Brain pericyte (primary cell): ENCODE measurements at regions not wholly inside any gene's neighbourhood (a gene's known extent, or its start where the extent isn't known, plus 50 kb on each side); places are given as distances from the start of the nearest gene placed in this dataset.
"Not testable (repeated sequence)": the region's sequence is repeated elsewhere in the genome, so short reads cannot be mapped to it uniquely, and the experiment has no call there.

Experiments
- DNase-seq: peaks from one replicate; pipeline ENCODE4 v3.0.0-alpha.2; 2012; ENCODE audit warnings: low read depth, low spot score

DNA sequence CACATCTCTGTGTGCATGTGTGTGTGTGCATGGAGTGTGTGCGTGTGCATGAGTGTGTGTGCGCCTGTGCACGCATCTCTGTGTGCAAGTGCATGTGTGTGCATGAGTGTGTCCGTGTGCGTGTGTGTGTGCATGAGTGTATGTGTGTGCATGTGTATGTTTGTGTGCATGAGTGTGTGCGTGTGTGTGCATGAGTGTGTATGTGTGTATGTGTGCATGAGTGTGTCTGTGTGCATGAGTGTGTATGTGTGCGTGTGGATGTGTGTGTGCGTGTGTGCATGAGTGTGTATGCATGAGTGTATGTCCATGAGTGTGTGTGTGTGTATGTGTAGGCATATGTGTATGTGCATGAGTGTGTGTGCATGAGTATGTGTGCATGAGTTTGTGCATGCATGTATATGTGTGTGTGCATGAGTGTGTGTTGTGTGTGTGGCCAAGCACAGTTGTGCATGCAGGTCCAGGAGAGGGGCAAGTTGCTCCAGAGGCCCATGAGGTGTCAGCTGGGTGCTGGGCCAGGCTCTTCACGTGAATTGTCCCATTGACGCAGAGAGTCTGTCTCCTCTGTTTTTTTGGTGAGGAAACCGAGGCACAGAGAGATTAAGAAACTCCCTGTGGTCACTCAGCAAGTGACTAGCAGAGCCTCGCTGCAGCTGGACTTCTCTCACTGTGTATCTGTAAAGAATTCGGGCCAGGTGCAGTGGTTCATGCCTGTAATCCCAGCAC lies 75.5 kb downstream of the ASB1 start:
- DNase-seq, result no peak

DNA sequence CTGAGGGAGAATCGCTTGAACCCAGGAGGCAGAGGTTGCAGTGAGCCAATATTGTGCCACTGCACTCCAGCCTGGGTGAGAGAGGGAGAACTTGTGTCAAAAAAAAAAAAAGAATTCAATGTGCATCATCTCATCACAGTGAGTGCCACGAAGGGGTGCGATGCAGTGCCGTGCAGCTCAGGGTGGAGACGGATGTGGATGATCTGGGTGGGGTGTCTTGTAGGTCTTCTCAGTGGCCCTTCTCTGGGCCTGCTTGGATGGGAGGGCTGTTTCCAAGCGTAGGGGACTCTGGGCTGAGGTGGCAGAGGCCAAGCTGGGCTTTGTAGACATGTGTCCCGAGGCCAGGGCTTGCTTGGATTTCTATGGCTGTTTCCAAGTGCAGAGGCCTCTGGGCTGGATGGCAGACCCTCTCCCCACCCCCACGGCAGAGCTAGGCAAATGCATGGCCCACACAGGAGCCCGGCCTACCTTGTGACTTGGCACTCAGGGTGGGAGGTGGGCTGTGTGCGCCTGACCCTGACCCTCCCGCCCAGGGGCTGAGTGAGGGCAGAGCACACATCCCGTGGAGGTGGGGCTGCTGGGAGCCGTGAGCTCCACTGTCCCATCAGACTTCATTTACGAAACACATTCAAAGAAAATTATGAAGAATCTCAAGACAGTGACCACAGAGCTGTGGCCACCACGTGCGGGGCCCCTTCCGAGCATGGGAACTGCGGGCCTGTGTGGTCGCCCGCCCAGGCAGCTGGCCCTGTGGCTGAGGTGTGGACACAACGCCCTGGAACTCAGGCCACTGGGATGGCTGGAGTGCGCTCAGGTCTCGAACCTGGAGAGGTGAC lies 76.4 kb downstream of the ASB1 start:
- no peak for DNase-seq

DNA sequence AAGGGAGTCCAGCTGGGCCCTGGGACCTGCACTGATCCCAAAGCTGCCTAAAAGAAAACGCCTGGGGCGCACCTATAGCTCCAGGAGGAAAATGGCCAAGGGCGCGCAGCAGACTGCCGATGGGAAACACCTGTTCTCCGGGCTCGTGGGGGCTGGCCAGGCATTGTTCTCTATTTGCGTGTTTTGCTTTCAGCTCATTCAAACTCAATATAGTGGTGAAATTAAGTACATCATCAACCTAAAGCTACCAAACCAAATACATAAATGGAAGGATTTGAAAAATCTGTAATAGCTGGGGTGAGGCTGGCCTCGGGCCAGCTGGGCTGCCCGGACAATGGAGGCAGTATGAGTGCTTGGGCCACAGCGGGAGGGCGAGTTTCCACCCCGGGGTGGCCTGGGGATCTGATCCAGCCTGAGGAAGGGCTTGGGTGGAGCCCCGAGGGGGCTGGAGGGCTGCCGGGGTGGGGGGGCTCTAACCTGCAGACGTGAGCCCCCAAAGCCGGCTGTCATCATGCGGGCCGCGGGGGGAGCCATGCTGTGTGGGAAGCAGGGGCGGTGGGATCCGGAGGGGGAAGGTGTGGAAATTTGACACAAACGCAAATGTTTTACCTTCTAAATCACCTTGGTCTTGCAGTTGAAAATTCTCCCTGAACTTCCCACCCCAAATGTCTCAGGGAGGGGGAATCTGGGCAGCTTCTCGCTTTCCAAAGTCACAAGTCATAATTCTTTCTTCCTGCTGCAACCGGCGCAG lies 77.6 kb downstream of the ASB1 start:
- no peak for DNase-seq

DNA sequence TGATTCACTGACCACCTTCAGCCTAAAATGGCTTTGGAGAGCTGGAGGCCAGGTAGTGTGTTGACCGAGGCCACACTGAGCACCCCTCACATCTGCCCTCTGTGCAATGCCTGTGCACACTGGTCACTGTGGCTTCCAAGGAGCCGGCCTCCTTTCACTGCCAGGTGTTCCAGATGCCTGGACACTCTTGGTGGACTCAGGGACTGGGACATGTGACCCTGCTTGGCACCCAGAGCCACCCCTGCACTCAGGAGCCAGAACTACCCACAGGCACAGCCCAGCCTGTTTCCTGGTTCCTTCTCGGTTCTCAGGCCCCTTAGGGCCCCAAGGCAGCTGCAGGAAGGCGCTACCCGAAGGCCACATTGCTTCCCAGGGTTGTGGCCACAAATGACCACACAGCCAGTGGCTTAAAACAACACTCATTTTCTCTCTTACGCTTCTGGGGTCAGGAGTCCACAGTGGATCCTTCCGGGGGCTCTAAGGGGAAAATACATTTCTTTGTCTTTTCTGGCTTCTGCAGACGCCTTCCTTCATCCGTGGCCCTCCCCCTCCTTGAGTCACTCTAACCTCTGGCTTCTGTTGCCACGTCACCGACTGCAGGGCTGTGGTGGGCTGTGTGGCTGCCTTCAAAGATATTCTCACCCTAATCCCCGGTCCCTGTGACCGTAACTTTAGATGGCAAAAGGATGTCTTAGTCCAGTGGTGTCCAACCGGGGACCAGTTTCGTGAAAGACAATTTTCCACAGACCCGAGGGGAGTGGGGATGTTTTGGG lies 78.6 kb downstream of the ASB1 start:
- DNase-seq, result no peak

DNA sequence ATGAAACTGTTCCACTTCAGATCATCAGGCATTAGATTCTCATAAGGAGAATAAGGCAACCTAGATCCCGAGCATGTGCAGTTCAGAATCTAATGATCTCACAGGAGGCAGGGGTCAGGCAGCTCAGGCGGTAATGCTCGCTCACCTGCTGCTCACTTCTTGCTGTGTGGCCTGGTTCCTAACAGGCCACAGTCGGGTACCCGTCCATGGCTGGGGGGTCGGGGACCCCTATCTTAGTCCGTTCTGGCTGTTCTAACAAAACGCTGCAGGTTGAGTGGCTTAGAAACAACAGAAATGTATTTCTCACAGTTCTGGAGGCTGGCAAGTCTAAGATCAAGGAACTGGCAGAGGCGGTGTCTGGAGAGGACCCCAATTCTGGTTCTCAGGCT lies 79.2 kb downstream of the ASB1 start:
- DNase-seq, result no peak

DNA sequence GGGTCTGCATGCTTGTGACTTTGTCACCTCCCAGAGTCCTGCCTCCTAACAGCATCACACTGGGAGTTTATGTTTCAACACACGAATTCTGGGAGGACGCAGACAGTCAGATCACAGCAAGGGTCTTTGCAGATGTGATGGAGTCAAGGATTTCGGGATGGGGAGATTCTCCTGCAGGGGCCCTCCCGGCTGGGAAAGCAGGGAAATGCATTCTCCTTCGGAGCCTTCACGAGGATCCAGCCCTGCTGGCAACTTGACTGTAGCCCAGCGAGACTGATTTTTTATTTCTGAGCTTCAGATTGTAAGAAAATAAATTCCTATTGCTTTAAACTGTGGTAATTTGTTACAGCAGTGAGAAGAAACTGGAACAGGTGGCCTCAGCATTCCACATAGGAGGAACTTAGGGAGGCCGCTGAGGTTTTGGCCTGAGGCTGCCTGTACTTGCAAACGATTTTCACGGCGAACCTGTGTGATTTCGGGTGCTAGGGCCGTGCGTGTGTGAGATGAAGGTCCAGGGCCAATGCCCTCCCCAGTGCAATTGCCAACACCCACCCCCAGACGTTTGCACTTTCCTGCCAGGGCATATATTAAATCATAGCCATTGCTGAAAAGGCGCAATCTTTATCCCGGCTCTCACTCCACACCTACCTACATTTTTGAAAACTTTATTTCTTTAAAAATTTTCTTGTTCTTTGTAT lies 79.8 kb downstream of the ASB1 start:
- DNase-seq, result no peak

DNA sequence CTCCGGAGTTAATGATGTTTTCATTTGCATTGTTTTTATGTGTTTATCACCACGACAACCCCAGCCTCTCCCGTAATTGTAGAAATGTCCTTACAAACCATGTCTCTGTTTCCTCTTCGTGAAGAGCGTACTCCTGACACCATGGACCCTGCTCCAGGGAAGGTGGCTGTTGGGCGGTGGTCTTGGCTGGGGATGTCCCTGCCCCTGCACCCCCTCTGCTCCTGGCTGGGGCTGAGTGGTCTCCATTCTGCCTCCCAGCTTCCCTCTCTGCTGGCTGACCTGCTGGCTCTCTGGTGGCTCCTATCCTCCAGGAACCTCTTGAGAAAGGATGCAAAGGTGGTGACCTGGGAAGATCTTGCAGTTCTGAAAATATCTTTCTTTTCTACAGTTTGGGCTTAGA lies 81.1 kb downstream of the ASB1 start:
- DNase-seq, result no peak

DNA sequence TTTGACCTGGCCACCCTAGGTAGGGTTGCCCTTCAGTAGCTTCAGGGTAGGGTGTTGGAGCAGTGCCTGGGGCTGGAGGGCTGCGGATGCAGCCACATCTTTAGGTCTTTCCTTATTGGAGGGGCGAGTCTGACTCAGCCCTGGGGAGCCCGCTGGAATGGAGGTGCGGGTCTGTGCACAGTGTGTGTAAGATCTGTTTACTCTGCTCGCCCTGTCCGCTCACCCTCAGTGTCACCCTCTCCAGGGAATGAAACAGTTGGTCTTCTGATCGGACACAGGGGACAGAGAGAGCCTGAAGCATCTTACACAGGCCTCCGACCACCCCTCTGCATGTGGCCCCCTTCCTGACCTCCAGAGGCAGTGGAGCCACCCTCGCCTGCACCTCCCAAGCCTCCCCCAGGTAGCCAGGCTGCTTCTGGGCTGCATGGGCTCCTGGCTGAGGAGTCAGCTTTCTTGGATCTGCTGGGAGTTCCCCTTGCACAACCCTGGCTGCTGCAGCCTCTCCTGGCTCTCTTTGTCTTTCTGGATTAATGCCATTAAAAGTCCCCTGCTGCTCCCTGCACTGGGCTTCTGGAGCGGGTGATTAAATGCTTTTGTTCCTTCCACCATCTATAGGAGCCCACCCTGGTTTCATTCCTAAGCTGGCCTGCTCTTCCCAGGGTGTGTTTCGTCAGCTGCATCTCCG lies 82.6 kb downstream of the ASB1 start:
- no peak for DNase-seq

DNA sequence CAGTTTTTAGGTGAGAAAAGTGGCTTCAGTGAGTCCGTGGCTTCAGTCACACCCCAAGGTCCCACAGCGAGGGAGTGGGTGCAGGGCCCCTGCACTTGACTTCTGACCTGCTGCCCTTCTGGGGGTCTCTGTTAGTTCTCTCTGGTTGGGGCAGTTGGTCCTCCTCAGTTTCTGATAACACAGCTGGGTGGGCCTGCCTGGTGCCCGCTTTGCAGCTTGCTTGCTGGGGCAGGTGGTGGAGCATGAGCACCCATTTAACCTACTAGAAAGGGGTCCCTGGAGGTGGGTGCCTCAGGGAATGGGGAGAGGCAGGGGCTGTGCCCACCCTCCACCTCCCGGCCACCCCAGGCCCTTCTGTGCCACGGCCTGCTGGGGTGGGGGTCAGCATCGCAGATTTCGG lies 83.2 kb downstream of the ASB1 start:
- DNase-seq, result no peak

DNA sequence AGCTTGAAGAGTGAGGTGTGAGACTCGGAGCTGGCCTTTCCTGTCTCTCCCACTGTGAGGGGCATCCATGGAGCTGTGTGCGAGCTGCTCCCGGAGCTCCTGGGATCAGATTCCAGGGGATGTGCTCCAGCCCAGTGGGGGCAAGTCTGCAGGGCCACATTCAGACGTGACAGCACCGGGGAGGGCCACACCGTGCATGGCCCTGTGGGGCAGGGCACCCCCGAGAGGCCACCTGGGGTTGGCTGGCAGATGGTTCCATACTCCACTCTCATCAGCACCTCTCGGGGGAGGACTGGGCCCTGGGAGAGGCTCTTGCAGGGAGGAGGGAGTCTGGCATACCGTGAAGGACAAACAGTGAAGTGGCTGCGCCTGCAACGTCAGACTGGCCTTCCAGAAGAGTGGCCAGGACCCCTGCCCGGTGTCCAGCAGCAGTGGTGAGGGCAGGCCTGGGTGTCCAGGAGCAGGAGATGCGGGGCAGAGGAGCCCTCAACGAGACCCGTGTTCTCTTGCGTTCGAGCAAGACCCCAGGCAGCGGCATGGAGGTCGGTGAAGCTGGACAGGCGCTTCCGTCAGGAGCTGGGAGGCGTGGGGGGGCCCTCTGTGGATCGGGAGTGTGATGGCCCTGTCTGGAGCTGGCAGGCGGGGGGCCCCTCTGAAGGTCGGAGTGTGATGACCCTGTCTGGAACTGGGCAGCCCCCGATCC lies 84.3 kb downstream of the ASB1 start:
- no peak for DNase-seq

DNA sequence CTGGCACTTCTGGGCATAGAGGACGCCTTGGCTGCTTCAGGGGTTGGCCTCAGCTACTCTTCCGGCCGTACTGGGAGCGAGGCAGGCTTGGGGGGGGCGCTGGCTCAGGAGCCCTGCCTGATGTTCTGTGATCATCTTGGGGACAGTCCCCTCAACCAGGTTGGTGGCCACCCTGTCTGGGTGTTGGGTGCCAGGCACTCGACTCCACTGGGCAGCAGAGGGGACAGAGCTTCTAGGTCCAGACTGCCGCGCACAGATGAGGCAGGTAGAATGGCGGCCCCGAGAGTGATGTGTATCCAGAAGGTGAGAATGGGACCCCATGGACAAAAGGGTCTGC lies 84.9 kb downstream of the ASB1 start:
- no peak for DNase-seq

DNA sequence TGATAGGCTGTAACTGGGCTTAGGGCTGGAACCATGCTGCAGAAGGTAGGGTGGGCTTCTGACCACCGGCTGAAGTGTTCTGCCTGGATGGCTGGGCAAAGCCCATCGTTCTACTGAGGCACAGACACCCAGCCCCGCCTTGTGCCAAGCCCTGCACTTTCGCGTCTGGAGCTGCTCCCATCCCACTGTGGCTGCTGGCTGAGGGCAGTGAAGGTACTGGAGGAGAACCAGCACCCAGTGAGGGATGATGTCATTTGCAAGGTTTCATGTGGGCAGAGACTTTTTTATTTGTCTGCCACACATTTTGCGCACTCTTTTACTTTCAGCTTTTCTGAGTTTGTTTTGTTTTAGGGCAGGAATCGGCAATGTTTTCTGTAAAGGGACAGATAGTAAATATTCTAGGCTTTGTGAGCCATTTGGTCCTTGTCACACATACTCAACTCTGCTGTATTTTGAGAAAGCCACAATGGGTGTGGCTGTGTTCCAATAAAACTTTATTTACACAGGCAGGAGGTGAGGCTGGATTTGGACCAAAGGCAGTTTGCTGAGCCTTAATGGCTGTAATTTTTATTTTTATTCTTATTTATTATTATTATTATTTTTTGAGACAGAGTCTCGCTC lies 85.6 kb downstream of the ASB1 start:
- DNase-seq, result no peak

DNA sequence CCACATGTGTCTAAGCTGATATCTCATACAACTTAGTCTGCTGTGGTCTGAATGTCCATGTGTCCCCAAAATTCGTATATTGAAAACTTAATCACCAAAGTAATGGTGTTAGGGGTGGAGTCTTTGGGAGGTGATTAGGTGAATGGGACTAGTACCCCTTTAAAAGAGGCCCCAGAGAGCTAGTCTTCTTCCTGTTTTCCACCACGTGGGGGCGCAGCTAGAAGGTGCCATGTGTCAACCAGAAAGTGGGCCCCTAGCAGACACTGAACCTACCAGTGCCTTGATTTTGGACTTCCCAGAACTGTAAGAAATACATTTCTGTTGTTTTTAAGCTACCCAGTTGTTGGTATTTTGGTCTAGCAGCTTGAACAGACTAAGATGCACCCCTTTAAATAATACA lies 86.6 kb downstream of the ASB1 start:
- DNase-seq, result no peak

DNA sequence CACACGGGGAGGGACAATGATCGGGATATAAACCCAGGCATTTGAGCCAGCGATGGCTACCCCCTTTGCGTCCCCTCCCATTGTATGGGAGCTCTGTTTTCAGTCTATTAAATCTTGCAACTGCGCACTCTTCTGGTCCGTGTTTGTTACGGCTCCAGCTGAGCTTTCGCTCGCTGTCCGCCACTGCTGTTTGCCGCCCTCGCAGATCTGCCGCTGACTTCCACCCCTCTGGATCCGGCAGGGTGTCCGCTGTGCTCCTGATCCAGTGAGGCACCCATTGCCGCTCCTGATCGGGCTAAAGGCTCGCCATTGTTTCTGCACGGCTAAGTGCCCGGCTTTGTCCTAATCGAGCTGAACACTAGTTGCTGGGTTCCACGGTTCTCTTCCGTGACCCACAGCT lies 87.3 kb downstream of the ASB1 start:
- not testable (repeated sequence) for DNase-seq

DNA sequence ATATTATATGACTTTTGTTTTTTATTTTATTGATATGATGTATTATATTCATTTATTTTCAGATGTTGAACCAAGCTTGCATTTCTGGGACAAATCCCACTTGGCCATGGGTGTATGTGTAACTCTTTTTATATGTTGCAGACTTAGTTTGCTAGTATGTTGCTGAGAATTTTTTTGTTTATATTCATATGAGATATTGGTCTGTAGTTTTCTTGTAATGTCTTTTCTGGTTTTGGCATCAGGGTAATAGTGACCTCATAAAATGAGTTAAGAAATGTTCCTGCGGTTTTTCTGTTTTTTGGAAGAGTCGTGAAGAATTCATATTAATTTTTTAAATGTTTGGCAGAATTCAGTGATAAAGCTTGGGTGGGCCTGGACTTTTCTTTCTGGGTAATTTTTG lies 88.7 kb downstream of the ASB1 start:
- DNase-seq, result no peak

DNA sequence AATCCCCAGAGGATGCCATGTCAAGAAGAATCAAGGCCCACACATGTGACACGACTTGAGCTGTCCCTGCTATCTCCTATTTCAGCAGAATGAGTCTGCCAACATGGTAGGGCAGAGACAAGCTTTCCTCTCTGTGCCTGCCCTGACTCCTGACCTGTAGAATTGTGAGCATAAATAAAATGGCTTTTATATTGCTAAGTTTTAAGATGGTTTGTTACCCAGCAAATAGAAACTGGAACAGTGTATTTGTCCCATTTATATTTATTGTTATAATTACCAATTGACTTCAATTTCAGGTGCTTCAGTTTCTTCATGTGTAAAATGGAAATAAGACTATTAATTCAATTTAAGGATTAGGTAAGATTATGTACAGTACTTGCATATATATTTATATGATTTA lies 90.5 kb downstream of the ASB1 start:
- DNase-seq, result no peak

DNA sequence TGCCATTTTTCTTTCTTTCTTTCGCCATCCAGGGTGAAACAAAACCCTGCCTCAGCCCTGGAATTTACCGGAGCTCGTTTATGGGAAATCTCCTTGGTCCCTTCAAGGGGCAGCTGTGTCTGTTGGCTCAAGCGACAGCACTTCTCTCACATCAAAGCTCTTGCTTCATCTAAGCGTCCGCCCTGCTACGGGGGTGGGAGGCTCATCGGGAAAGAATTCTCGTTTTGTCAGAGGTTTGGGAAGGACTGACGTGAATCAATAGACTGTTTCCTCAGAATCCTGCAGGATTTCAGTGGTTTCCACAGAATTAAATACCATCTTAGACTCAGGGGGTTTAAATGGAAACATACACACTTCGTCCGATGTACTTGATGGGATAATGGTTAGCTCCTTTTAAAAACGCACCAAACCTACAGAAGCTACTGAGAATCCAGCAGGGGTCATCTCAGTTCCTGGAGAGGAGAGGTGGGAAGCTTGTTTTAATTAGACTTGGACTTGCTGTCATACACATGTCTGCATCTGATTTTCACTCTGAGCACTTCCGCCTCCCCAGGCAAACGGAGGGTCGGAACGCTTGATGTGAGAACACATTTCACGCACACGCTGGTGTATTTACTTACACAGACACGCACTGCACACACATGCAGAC lies 91.6 kb downstream of the ASB1 start:
- DNase-seq, result no peak

DNA sequence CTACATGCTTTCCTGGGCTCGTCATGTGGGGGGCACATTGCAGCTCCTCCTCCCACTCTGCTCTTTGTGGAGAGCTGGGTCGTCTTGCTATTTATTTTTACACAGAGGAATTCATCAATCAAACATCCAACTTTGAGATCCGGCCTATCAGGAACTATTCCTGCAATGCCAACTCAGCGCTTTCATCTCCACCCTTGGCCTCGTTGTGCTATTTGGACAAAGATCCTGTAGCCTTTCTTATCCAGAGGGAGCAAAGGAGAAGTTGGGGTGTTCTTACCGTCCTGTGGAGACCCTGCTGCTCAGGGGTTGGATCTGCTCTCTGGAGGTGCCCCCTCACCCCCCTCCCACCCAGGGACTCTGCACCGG lies 92.1 kb downstream of the ASB1 start:
- no peak for DNase-seq

DNA sequence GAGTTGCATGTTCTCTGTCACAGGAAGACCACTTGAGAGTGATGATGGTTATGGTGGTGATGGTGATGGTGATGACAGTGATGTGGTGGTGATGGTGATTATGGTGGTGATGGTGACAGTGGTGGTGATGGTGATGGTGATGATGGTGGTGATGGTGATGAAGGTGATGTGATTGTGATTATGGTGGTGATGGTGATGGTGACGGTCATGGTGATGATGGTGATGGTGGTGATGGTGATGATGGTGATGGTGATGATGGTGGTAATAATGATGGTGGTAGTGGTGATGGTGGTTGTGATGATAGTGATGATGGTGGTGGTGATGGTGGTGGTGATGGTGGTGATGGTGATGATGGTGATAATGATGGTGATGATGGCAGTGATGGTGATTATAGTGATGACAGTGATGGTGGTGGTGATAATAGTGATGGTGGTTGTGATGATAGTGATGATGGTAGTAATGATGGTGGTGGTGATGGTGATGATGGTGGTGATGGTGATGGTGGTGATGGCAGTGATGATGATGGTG lies 93.7 kb downstream of the ASB1 start:
- no peak for DNase-seq
